ENCODE measurements at regions not wholly inside any gene's neighbourhood (a gene's known extent, or its start where the extent isn't known, plus 50 kb on each side); places are given as distances from the start of the nearest gene placed in this dataset.
"Not testable (repeated sequence)": the region's sequence is repeated elsewhere in the genome, so short reads cannot be mapped to it uniquely, and the experiment has no call there.

DNA sequence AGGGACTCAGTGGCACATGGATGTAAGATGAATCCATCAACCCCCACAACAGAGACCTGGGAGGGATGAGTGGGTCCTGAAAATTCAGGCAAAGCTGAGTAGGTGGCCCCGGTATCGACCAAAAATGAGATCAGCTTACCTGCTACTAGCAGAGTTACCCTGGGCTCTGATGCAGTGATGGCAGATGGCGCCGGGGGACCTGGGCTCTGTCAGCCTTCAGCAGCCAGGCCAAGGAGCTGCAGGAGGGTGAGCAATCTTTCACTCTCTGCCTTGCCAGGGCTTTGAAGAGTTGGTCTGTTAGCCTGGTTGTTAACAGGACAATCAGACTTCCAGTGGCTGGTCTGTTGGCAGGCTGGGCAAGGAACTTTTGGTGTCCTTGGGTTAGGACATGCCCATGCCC is 1054.8 kb downstream of the SI start:
- DNase-seq (ENCODE audit: low read depth): no peak
- no peak overlapping the region for H3K4me3 ChIP-seq (ENCODE audit: low read depth, low read length)
- TF ChIP-seq, protein P1, sequence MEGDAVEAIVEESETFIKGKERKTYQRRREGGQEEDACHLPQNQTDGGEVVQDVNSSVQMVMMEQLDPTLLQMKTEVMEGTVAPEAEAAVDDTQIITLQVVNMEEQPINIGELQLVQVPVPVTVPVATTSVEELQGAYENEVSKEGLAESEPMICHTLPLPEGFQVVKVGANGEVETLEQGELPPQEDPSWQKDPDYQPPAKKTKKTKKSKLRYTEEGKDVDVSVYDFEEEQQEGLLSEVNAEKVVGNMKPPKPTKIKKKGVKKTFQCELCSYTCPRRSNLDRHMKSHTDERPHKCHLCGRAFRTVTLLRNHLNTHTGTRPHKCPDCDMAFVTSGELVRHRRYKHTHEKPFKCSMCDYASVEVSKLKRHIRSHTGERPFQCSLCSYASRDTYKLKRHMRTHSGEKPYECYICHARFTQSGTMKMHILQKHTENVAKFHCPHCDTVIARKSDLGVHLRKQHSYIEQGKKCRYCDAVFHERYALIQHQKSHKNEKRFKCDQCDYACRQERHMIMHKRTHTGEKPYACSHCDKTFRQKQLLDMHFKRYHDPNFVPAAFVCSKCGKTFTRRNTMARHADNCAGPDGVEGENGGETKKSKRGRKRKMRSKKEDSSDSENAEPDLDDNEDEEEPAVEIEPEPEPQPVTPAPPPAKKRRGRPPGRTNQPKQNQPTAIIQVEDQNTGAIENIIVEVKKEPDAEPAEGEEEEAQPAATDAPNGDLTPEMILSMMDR (IDR thresholded peaks at IDR 0.05; ENCODE audit: low read depth, low read length, missing control alignments): no peak

DNA sequence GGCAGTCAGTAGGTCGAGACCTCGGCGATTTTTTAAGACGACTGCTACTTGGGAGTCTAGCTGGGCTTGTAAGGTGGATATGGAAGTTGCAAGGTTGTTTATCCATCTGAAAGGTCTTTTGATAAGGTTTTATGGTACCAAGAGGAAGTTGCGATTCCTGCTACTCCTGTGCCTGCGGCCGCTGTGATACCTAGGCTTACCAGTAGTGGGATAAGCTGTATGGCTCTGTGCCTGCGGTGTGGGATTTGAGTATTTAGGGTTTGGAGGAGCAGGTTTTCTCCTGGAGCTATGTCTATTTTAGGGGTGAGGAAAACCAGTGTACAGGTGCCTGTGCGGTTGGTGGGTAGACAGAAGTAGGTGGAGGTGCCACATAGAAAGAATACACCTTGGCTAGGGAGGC is 1059.8 kb downstream of the SI start:
- DNase-seq (ENCODE audit: low read depth): no peak
- TF ChIP-seq, protein P1 (IDR thresholded peaks at IDR 0.05; ENCODE audit: low read depth, low read length, missing control alignments): no peak
- H3K4me3 ChIP-seq (ENCODE audit: low read depth, low read length): no peak overlapping the region

DNA sequence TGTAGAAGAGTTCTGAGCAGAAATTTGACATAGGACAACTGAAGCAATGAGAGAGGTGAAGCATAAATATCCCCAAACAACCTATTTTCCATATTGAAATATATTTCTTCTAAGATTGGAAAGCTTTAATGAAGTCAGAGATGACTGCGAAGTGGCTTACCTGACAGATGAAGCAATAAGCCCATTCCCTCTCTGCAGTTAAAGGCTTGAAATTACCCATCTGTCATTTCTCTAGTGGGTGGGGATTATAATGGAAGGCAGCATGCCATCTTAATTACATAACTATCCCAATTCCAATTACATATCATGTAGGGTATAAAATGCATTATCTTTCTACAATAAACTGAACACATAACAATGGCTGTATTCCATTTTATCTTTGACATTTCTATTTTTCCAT is 1070.5 kb downstream of the SI start:
- no peak for DNase-seq (ENCODE audit: low read depth)
- TF ChIP-seq, protein P1 (IDR thresholded peaks at IDR 0.05; ENCODE audit: low read depth, low read length, missing control alignments): no peak
- H3K4me3 ChIP-seq (ENCODE audit: low read depth, low read length): no peak overlapping the region

DNA sequence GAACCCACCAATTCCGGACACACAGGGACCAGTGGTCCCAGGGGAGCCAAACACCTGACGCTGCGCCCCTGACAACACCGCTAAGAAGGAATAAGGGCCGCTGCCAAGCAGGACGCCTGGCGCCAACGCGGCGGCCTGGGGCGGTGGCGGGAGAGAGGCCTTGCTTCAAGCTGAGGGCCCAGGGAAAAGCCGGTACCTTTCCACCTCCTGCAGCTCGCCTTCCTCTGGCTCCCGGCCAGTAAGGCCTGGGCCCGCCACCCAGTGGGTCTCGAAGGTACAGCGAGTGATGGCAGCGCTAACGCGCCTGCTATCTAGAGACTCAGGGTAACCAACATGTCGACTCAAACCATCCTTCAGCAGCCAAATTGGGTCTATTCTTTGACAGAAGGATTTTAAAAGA is 1074.1 kb downstream of the SI start:
- TF ChIP-seq, protein P1 (IDR thresholded peaks at IDR 0.05; ENCODE audit: low read depth, low read length, missing control alignments): no peak
- no peak overlapping the region for H3K4me3 ChIP-seq (ENCODE audit: low read depth, low read length)
- no peak for DNase-seq (ENCODE audit: low read depth)

DNA sequence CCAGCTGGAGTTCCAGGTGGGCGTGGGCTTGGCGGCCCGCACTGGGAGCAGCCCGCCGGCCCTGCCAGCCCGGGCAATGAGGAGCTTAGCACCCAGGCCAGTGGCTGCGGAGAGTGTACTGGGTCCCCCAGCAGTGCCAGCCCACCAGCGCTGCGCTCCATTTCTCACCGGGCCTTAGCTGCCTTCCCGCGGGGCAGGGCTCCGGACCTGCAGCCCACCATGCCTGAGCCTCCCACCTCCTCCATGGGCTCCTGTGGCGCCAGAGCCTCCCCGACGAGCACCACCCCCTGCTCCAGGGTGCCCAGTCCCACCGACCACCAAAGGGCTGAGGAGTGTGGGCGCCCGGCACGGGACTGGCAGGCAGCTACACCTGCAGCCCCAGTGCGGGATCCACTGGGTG is 1075.3 kb downstream of the SI start:
- H3K4me3 ChIP-seq (ENCODE audit: low read depth, low read length); DNase-seq (ENCODE audit: low read depth): not testable (repeated sequence)

DNA sequence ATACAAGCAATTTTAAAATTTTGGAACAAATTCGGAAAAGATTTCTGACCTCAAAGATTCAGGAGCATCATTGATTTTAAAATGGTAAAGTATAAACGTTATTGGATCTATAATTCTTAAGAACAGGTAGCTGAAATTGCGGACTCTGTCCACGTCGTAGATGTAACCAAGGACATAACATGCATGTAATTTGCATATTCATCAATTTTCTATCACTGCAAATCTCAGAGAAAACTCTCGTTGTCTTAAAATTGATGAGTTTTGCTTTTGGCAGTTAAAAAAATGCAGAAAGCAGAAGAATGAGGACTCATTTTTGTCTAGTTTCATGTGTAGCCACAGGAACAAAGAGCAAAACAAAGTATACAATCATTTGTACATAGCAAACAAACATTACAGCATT is 1094.4 kb downstream of the SI start:
- TF ChIP-seq, protein P1 (IDR thresholded peaks at IDR 0.05; ENCODE audit: low read depth, low read length, missing control alignments): no peak
- DNase-seq (ENCODE audit: low read depth): no peak
- H3K4me3 ChIP-seq (ENCODE audit: low read depth, low read length): no peak overlapping the region

DNA sequence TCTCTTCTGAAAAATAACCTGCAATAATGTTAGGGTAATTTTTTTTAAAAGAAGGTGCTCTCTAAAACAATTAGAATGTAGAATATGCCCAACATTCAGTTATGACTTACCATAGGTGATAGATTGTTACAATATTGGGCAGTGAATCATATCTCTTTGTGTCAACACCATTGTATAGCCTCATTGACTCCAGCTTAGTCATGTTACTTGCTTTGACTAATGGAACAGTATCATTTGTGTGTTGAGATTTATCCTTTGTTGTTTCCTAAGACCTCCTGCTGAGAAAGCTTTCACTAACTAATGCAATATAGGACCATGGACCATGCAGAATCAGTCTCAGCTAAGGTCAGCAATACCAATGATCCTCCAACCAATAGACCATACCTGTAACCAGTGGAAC is 1106.4 kb downstream of the SI start:
- no peak overlapping the region for H3K4me3 ChIP-seq (ENCODE audit: low read depth, low read length)
- no peak for DNase-seq (ENCODE audit: low read depth)
- TF ChIP-seq, protein P1 (IDR thresholded peaks at IDR 0.05; ENCODE audit: low read depth, low read length, missing control alignments): no peak

DNA sequence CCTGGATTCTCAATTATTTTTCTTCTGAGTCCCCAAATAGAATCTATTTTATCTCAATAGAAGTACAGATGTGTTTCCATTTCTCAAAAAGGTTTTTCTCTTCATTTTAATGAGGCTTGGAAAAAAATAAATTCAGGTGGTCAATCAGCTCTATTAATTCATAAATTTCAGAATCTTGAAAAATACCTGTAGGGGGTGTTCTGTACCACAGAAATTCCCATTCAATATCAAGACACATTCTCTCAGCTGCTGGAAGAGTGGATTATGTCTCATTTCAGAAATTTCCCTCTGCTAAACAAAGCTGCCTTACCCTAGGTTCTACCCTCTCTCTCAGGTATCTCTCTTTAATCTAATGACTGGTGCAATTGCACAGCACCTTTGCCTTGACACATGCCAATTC is 1121.2 kb downstream of the SI start:
- DNase-seq (ENCODE audit: low read depth): no peak
- no peak overlapping the region for H3K4me3 ChIP-seq (ENCODE audit: low read depth, low read length)
- TF ChIP-seq, protein P1 (IDR thresholded peaks at IDR 0.05; ENCODE audit: low read depth, low read length, missing control alignments): no peak

Measured in GM12864 (cell line).